HCT116 (cell line): ENCODE measurements at regions not wholly inside any gene's neighbourhood (a gene's known extent, or its start where the extent isn't known, plus 50 kb on each side); places are given as distances from the start of the nearest gene placed in this dataset.

Experiments
- ATAC-seq: fragments of 200-7000 bp; cut with Tn5 transposase; 2 replicates; pipeline ENCODE4 v1.9.1; 2020; ENCODE audit warnings: mild to moderate bottlenecking, moderate library complexity
- BruUV-seq: library from RNA; stranded (reverse); fragments of 400-500 nt; replicated peaks from 2 replicates; lab custom pipeline; 2021; lab: Mats Ljungman, UMichigan
- CTCF ChIA-PET: fragments of 300-600 bp; sonication (Branson Sonifier 250); formaldehyde crosslinking; loops from one replicate; lab custom pipeline; 2021; ENCODE audit warnings: antibody characterized with exemption; lab: Charles Lee
- POLR2A ChIA-PET: fragments of 300-600, 350-600 bp; sonication (Branson Sonifier 250); formaldehyde crosslinking; loops from one replicate; lab custom pipeline; 2021; ENCODE audit warnings: antibody characterized with exemption; lab: Charles Lee
- RAD21 ChIA-PET, 2 experiments: fragments of 300-600 bp; sonication (Branson Sonifier 250); formaldehyde crosslinking; loops; one replicate each; lab custom pipeline; 2023; ENCODE audit warnings: low total read pairs in 2 of 2; ENCODE audit not compliant: uncharacterized antibody in 2 of 2, unreplicated experiment in 2 of 2, low non-redundant PET in 1 of 2; lab: Charles Lee
- DNase-seq: peaks from one replicate; pipeline ENCODE4 v3.0.0-alpha.2; 2010; ENCODE audit warnings: low read depth, low spot score
- H2AFZ ChIP-seq: fragments of 200-600 bp; shearing (Covaris generic), sonication (generic); 2 replicates; pipeline ENCODE4 v1.6.1; 2017; ENCODE audit warnings: low read depth, mixed run types, mixed read lengths, antibody characterized with exemption, low read length; ENCODE audit not compliant: poor library complexity, severe bottlenecking
- H3K27ac ChIP-seq: 2 replicates; pipeline ENCODE4 v1.5.1; 2012; ENCODE audit warnings: low read depth, low read length
- H3K27me3 ChIP-seq: fragments of 200-600 bp; sonication (generic); 2 replicates; pipeline ENCODE4 v1.6.1; 2016; ENCODE audit warnings: mixed run types, low read length, mixed read lengths; ENCODE audit not compliant: insufficient read depth
- H3K36me3 ChIP-seq, 2 experiments: fragments of 200-500 bp in 1 of 2; fragments of 200-600 bp in 1 of 2; sonication (Bioruptor generic) in 1 of 2; sonication (generic) in 1 of 2; 2 replicates each; pipeline versions ENCODE4 v1.5.1 to v1.6.1; 2014 to 2016; ENCODE audit warnings: low read length in 2 of 2, inconsistent platforms in 1 of 2, mixed read lengths in 1 of 2, mixed run types in 1 of 2; ENCODE audit not compliant: insufficient read depth in 2 of 2, control insufficient read depth in 1 of 2
- H3K4me1 ChIP-seq, 2 experiments: fragments of 200-600 bp in 1 of 2; sonication (generic) in 1 of 2; 2 replicates each; pipeline versions ENCODE4 v1.5.1 to v1.6.1; 2012 to 2017; ENCODE audit warnings: low read length in 2 of 2, inconsistent platforms in 1 of 2, mild to moderate bottlenecking in 1 of 2, mixed read lengths in 1 of 2, mixed run types in 1 of 2, moderate library complexity in 1 of 2; ENCODE audit not compliant: insufficient read depth in 2 of 2, control insufficient read depth in 1 of 2
- H3K4me2 ChIP-seq: fragments of 200-600 bp; sonication (generic); 2 replicates; pipeline ENCODE4 v1.6.1; 2017; ENCODE audit warnings: mixed run types, low read length, mixed read lengths
- H3K4me3 ChIP-seq, 2 experiments: fragments of 200-600 bp in 1 of 2; sonication (generic) in 1 of 2; replicated peaks in 1 of 2; 2 replicates each; pipeline ENCODE4 v1.5.1; 2011 to 2016; ENCODE audit warnings: low read length in 2 of 2, control low read depth in 1 of 2, low read depth in 1 of 2, mild to moderate bottlenecking in 1 of 2, mixed read lengths in 1 of 2, mixed run types in 1 of 2
- H3K79me2 ChIP-seq: fragments of 200-600 bp; sonication (generic); 2 replicates; pipeline ENCODE4 v1.6.1; 2017; ENCODE audit warnings: mild to moderate bottlenecking, mixed run types, low read length, moderate library complexity, mixed read lengths; ENCODE audit not compliant: insufficient read depth
- H3K9ac ChIP-seq: fragments of 200-600 bp; sonication (generic); 2 replicates; pipeline ENCODE4 v1.6.1; 2016; ENCODE audit warnings: low read length, mixed read lengths
- H3K9me2 ChIP-seq: fragments of 200-600 bp; sonication (generic), shearing (Covaris generic); 2 replicates; pipeline ENCODE4 v1.6.1; 2017; ENCODE audit warnings: mixed run types, mild to moderate bottlenecking, moderate library complexity; ENCODE audit not compliant: insufficient read depth
- H3K9me3 ChIP-seq, 2 experiments: fragments of 200-500 bp in 1 of 2; fragments of 200-600 bp in 1 of 2; sonication (Bioruptor generic) in 1 of 2; sonication (generic) in 1 of 2; 2 replicates each; pipeline ENCODE4 v1.6.1; 2014 to 2017; ENCODE audit warnings: low read length in 2 of 2, mixed read lengths in 2 of 2, inconsistent platforms in 1 of 2, low read depth in 1 of 2, mild to moderate bottlenecking in 1 of 2, mixed run types in 1 of 2, moderate library complexity in 1 of 2; ENCODE audit not compliant: control insufficient read depth in 1 of 2, insufficient read depth in 1 of 2
- H4K20me1 ChIP-seq: fragments of 200-600 bp; sonication (generic), shearing (Covaris generic); 2 replicates; pipeline ENCODE4 v1.6.1; 2017; ENCODE audit warnings: mixed run types, mild to moderate bottlenecking, moderate library complexity; ENCODE audit not compliant: insufficient read depth
- CEBPB ChIP-seq: IDR thresholded peaks from 2 replicates; pipeline ENCODE4 v1.6.1; 2012; ENCODE audit warnings: low read depth
- EZH2 ChIP-seq: fragments of 200-600 bp; sonication (generic); IDR thresholded peaks from 2 replicates; pipeline ENCODE4 v1.6.1; 2017; ENCODE audit warnings: antibody characterized with exemption, mixed run types
- POLR2A ChIP-seq: IDR thresholded peaks from 2 replicates; pipeline ENCODE4 v1.7.0; 2011; ENCODE audit warnings: borderline replicate concordance; ENCODE audit not compliant: insufficient read depth, insufficient read length; ENCODE audit errors: extremely low read depth
- POLR2AphosphoS5 ChIP-seq: IDR thresholded peaks from 2 replicates; pipeline ENCODE4 v1.6.1; 2011; ENCODE audit warnings: mild to moderate bottlenecking, low read depth, low read length, moderate library complexity
- RAD21 ChIP-seq: IDR thresholded peaks from 2 replicates; pipeline ENCODE4 v1.6.1; 2012; ENCODE audit warnings: low read depth, mild to moderate bottlenecking
- SIN3A ChIP-seq: IDR thresholded peaks from 2 replicates; pipeline ENCODE4 v1.6.1; 2012; ENCODE audit warnings: low read depth
- TCF7L2 ChIP-seq: IDR thresholded peaks from 2 replicates; pipeline ENCODE4 v1.7.0; 2011; ENCODE audit warnings: borderline replicate concordance, inconsistent platforms; ENCODE audit not compliant: insufficient read depth, insufficient read length; ENCODE audit errors: extremely low read depth
- intact Hi-C: fragments of 100-400 bp; cut with micrococcal nuclease; formaldehyde crosslinking; loops from 2 replicates; pipeline ENCODE4 v1.10.0; 2022
- TF ChIP-seq, protein P1 (sequence below), 3 experiments: fragments of 200-600 bp in 1 of 3; sonication (generic) in 1 of 3; IDR thresholded peaks in 2 of 3; conservative IDR thresholded peaks in 1 of 3; 2 replicates each; pipeline ENCODE4 v1.5.1; 2012 to 2017; ENCODE audit warnings: low read depth in 2 of 3, low read length in 2 of 3, antibody characterized with exemption in 1 of 3, borderline replicate concordance in 1 of 3, control low read depth in 1 of 3, mild to moderate bottlenecking in 1 of 3, mixed read lengths in 1 of 3, mixed run types in 1 of 3, moderate library complexity in 1 of 3; ENCODE audit not compliant: insufficient read depth in 1 of 3
- TF ChIP-seq, protein P2 (sequence below): IDR thresholded peaks from 2 replicates; pipeline ENCODE4 v1.6.1; 2012

DNA sequence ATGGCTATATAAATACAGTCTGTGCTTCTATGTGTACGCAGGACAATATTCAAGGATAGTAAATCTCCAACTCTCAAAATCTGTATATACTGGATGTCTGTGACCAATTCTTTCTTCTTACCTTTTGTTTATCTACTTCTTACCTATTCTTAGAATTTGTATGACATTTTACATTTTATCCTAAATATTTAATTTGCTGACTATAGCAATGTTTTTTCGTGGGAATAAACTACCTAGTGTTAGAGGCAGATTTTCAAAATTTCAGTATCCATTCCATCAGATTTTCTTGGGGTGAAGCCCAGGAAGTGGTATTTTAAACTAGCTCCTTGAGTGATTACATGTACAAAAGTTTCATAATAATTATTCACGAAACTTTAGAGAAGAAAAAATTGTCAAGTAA is 334.5 kb upstream of the BCHE start (continued):
- TF ChIP-seq, protein P1, sequence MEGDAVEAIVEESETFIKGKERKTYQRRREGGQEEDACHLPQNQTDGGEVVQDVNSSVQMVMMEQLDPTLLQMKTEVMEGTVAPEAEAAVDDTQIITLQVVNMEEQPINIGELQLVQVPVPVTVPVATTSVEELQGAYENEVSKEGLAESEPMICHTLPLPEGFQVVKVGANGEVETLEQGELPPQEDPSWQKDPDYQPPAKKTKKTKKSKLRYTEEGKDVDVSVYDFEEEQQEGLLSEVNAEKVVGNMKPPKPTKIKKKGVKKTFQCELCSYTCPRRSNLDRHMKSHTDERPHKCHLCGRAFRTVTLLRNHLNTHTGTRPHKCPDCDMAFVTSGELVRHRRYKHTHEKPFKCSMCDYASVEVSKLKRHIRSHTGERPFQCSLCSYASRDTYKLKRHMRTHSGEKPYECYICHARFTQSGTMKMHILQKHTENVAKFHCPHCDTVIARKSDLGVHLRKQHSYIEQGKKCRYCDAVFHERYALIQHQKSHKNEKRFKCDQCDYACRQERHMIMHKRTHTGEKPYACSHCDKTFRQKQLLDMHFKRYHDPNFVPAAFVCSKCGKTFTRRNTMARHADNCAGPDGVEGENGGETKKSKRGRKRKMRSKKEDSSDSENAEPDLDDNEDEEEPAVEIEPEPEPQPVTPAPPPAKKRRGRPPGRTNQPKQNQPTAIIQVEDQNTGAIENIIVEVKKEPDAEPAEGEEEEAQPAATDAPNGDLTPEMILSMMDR (IDR thresholded peaks at IDR 0.05 in 2 of 3, conservative IDR thresholded peaks at IDR 0.05 in 1 of 3; ENCODE audit: borderline replicate concordance in 1 of 3, insufficient read depth in 1 of 3, low read depth in 2 of 3, low read length in 2 of 3): no peak
- TF ChIP-seq POLR2AphosphoS5 (no peak), SIN3A (no peak)

DNA sequence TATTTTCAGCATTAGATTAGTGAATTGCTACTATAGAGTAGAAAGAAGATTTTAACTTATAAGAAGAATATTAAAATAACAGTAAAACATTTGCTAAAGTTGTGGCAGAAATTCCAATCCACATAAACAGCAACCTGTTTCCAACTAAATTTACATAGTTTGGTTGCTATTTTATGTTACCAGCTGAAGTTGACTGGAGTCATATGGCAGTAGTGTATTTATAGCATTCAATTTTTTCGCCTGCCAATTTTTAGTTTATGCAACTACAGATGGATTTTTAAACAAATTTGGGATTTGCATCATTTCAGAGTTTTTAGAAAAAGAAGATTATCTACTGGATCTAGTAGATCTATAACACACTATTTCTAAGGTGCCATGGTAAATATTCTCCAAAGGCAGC is 332.5 kb upstream of the BCHE start:
- no peaks in the 10 kb centered on the region for H3K9me2 ChIP-seq

More for the DNA sequence above, 332.5 kb upstream of the BCHE start:
- Histone ChIP-seq H3K27me3 (no peaks in the 10 kb centered on the region), H3K4me2 (no peak overlapping the region), H3K4me1 (no peaks in the 10 kb centered on the region), H3K9ac (no peak overlapping the region), H3K27ac (no peak overlapping the region), H3K36me3 (no peaks in the 10 kb centered on the region), H2AFZ (no peak overlapping the region), H3K4me3 (no peak overlapping the region), H3K79me2 (no peaks in the 10 kb centered on the region), H3K9me3 (no peaks in the 10 kb centered on the region), H4K20me1 (no peaks in the 10 kb centered on the region)
- no TSS peak for BruUV-seq
- intact Hi-C loops: no loop called here
- ChIA-PET RAD21 (no interaction called here), POLR2A (no interaction called here), CTCF (no interaction called here)
- no peak for ATAC-seq
- TF ChIP-seq, protein P2, sequence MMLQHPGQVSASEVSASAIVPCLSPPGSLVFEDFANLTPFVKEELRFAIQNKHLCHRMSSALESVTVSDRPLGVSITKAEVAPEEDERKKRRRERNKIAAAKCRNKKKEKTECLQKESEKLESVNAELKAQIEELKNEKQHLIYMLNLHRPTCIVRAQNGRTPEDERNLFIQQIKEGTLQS: no peak
- TF ChIP-seq RAD21 (no peak), CEBPB (no peak), POLR2A (no peak), TCF7L2 (no peak), POLR2AphosphoS5 (no peak), EZH2 (no peak)
- DNase-seq: no peak
